ENCODE measurements at regions not wholly inside any gene's neighbourhood (a gene's known extent, or its start where the extent isn't known, plus 50 kb on each side); places are given as distances from the start of the nearest gene placed in this dataset.

DNA sequence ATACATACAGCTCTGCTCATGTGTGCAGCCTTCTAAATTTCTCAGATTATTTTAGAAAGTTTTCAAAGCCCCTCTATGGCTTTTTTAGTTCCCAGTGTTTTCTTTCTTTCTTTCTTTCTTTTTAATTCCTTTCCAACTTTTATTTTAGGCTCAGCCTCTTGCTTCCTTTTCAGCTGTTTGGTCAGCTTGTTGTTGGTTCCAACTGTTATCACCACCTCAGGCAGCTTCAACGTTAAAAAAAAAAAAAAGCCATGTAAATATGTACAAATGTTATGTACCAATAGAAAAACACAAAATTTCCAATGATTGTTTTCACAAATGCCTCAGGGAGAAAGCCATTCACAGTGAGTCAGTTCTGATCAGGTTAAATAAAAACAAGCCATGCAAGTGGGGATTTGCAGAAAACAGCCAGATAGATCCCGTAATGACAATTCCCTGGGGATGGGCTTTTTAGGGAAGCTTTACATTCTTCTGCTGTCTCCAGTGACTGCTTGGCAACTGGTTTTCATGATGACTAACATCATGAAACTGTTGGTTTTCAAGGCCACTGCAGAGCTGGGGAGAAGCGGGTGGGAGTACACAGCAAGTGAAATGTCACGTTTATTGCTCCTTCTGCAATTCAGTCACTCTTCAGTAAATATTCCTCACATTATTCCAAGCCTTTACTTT lies 908.4 kb downstream of the EPHA3 start:
- Histone ChIP-seq H3K27ac (ENCODE audit: low read depth in 1 of 2, low read length in 2 of 2) (no peak overlapping the region), H3K79me2 (ENCODE audit: insufficient read depth, low read length) (no peaks in the 10 kb centered on the region), H3K4me1 (ENCODE audit: control insufficient read depth in 1 of 2, insufficient read depth in 2 of 2, low read length in 2 of 2) (no peaks in the 10 kb centered on the region), H4K20me1 (ENCODE audit: insufficient read depth, low read length) (no peaks in the 10 kb centered on the region), H3K9ac (ENCODE audit: insufficient read depth, low read length, poor library complexity, severe bottlenecking) (no peak overlapping the region), H3K36me3 (replicated peaks in 1 of 2; ENCODE audit: control insufficient read depth in 1 of 2, insufficient read depth in 2 of 2, low read length in 2 of 2) (no peaks in the 10 kb centered on the region), H2AFZ (ENCODE audit: insufficient read depth, low read depth, low read length, poor library complexity, severe bottlenecking) (no peak overlapping the region), H3K27me3 (ENCODE audit: control insufficient read depth in 2 of 2, insufficient read depth in 2 of 2, low read length in 2 of 2) (no peaks in the 10 kb centered on the region), H3K4me3 (replicated peaks in 1 of 3; ENCODE audit: low read depth in 2 of 3, low read length in 3 of 3) (no peak overlapping the region), H3K9me3 (replicated peaks in 1 of 2; ENCODE audit: control insufficient read depth in 1 of 2, insufficient read depth in 1 of 2, low read length in 2 of 2) (peaks cover 0 to 2% of the 10 kb centered on the region in 2 donors), H3K4me2 (replicated peaks; ENCODE audit: extremely low read depth, low read length, poor library complexity, severe bottlenecking) (no peak overlapping the region)
- TF ChIP-seq, protein P1, sequence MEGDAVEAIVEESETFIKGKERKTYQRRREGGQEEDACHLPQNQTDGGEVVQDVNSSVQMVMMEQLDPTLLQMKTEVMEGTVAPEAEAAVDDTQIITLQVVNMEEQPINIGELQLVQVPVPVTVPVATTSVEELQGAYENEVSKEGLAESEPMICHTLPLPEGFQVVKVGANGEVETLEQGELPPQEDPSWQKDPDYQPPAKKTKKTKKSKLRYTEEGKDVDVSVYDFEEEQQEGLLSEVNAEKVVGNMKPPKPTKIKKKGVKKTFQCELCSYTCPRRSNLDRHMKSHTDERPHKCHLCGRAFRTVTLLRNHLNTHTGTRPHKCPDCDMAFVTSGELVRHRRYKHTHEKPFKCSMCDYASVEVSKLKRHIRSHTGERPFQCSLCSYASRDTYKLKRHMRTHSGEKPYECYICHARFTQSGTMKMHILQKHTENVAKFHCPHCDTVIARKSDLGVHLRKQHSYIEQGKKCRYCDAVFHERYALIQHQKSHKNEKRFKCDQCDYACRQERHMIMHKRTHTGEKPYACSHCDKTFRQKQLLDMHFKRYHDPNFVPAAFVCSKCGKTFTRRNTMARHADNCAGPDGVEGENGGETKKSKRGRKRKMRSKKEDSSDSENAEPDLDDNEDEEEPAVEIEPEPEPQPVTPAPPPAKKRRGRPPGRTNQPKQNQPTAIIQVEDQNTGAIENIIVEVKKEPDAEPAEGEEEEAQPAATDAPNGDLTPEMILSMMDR (IDR thresholded peaks at IDR 0.05): no peak
- WGBS (ENCODE audit: insufficient coverage): 90% methylated on average over 2 of the region's 4 CpGs
- intact Hi-C loops (cut with micrococcal nuclease): no loop called here
- Mint-ChIP-seq H3K4me1 (peaks cover 9% of the 10 kb centered on the region), H3K36me3 (no peaks in the 10 kb centered on the region), H3K27ac (no peak overlapping the region), H3K9me3 (peaks cover 0 to 2% (median 0%) of the 10 kb centered on the region in 7 donors), H3K27me3 (ENCODE audit: low read depth in 3 of 3) (peaks cover 0 to 1% (median 0%) of the 10 kb centered on the region in 3 donors), H3K4me3 (no peak overlapping the region)
- DNase-seq: no peak

DNA sequence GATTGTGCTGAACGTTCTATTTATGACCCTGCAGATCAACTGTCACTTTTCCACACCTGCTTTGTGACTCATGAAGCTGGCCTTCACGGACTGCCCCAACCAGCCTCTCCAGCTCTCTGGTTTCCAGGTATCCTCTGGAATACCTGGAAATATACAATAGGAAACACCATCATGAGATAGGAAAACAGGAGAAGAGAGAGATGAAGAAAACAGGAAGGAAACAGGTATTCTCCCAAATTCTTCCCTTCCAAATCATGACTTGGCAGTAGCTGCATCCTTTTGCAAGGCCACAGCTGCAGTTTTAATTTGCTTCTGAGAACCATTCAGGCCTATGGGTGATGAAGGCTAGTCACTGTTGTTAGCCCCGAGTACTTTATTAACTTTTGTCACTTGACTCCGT lies 909.1 kb downstream of the EPHA3 start:
- intact Hi-C loops (cut with micrococcal nuclease): no loop called here
- Histone ChIP-seq H3K79me2 (ENCODE audit: insufficient read depth, low read length) (no peaks in the 10 kb centered on the region), H4K20me1 (ENCODE audit: insufficient read depth, low read length) (no peaks in the 10 kb centered on the region), H3K27ac (ENCODE audit: low read depth in 1 of 2, low read length in 2 of 2) (no peak overlapping the region), H3K9me3 (replicated peaks in 1 of 2; ENCODE audit: control insufficient read depth in 1 of 2, insufficient read depth in 1 of 2, low read length in 2 of 2) (peaks cover 0 to 2% of the 10 kb centered on the region in 2 donors), H3K36me3 (replicated peaks in 1 of 2; ENCODE audit: control insufficient read depth in 1 of 2, insufficient read depth in 2 of 2, low read length in 2 of 2) (no peaks in the 10 kb centered on the region), H3K4me2 (replicated peaks; ENCODE audit: extremely low read depth, low read length, poor library complexity, severe bottlenecking) (no peak overlapping the region), H2AFZ (ENCODE audit: insufficient read depth, low read depth, low read length, poor library complexity, severe bottlenecking) (no peak overlapping the region), H3K27me3 (ENCODE audit: control insufficient read depth in 2 of 2, insufficient read depth in 2 of 2, low read length in 2 of 2) (no peaks in the 10 kb centered on the region), H3K4me1 (ENCODE audit: control insufficient read depth in 1 of 2, insufficient read depth in 2 of 2, low read length in 2 of 2) (no peaks in the 10 kb centered on the region), H3K4me3 (replicated peaks in 1 of 3; ENCODE audit: low read depth in 2 of 3, low read length in 3 of 3) (no peak overlapping the region), H3K9ac (ENCODE audit: insufficient read depth, low read length, poor library complexity, severe bottlenecking) (no peak overlapping the region)
- no peaks in the 10 kb centered on the region for H3K36me3 Mint-ChIP-seq
- WGBS (ENCODE audit: insufficient coverage): no CpG with 5 or more reads among the region's 4 CpGs
- no peak overlapping the region for H3K4me3 Mint-ChIP-seq
- H3K27me3 Mint-ChIP-seq (ENCODE audit: low read depth in 3 of 3): peaks cover 0 to 1% (median 0%) of the 10 kb centered on the region in 3 donors
- H3K27ac Mint-ChIP-seq: no peak overlapping the region
- TF ChIP-seq, protein P1 (IDR thresholded peaks at IDR 0.05): no peak
- H3K4me1 Mint-ChIP-seq: peaks cover 2% of the 10 kb centered on the region
- no peak for DNase-seq
- peaks cover 0 to 2% (median 0%) of the 10 kb centered on the region in 7 donors for H3K9me3 Mint-ChIP-seq
